Ascending aorta (tissue), 2 donors: ENCODE measurements at regions not wholly inside any gene's neighbourhood (a gene's known extent, or its start where the extent isn't known, plus 50 kb on each side); places are given as distances from the start of the nearest gene placed in this dataset.

Experiments used
- DNase-seq, 2 donors: peaks; one replicate each; pipeline ENCODE4 v3.0.0-alpha.2; 2019; ENCODE audit warnings: low spot score in 2 of 2
- H3K27ac ChIP-seq, 2 donors: fragments of 200-600 bp; sonication (generic); one replicate each; pipeline ENCODE4 v1.5.1; 2016 to 2017; ENCODE audit warnings: mild to moderate bottlenecking in 1 of 2
- H3K27me3 ChIP-seq: fragments of 200-600 bp; sonication (generic); one replicate; pipeline ENCODE4 v1.5.1; 2017
- H3K36me3 ChIP-seq, 2 donors: fragments of 200-600 bp; sonication (generic); one replicate each; pipeline ENCODE4 v1.5.1; 2016
- H3K4me1 ChIP-seq, 2 donors: fragments of 200-600 bp; sonication (generic); one replicate each; pipeline ENCODE4 v1.5.1; 2016 to 2017; ENCODE audit warnings: mild to moderate bottlenecking in 1 of 2
- H3K4me3 ChIP-seq, 2 donors: fragments of 200-600 bp; sonication (generic); one replicate each; pipeline ENCODE4 v1.5.1; 2016 to 2017; ENCODE audit warnings: mild to moderate bottlenecking in 1 of 2
- H3K9me3 ChIP-seq, 2 donors: fragments of 200-600 bp; sonication (generic); one replicate each; pipeline ENCODE4 v1.5.1; 2016
- CTCF ChIP-seq, 3 experiments: fragments of 200-600 bp in 2 of 3; fragments of 450-650 bp in 1 of 3; sonication (generic) in 2 of 3; IDR thresholded peaks; one replicate each; pipeline ENCODE4 v1.5.1; 2016 to 2019; ENCODE audit warnings: antibody characterized with exemption in 3 of 3, mild to moderate bottlenecking in 1 of 3, moderate library complexity in 1 of 3
- intact Hi-C: fragments of 100-400 bp; cut with DNase I; formaldehyde crosslinking; loops from one replicate; pipeline ENCODE4 v1.15.1; 2023

- intact Hi-C loops = no loop called here
- no peak overlapping the region for H3K4me3 ChIP-seq
- no peak for TF ChIP-seq CTCF (IDR thresholded peaks at IDR 0.05)
- DNase-seq = no peak
- no peaks in the 10 kb centered on the region for H3K4me1 ChIP-seq
- H3K36me3 ChIP-seq = no peaks in the 10 kb centered on the region
- no peaks in the 10 kb centered on the region for H3K27me3 ChIP-seq
- no peak overlapping the region for H3K27ac ChIP-seq
- H3K9me3 ChIP-seq = no peaks in the 10 kb centered on the region
Observed at GRCh38 chr5:154547551-154547950, 69.5 kb upstream of the HAND1 start.

- Histone ChIP-seq H3K4me3 (no peak overlapping the region), H3K4me1 (no peaks in the 10 kb centered on the region), H3K27me3 (no peaks in the 10 kb centered on the region), H3K36me3 (no peaks in the 10 kb centered on the region), H3K27ac (no peak overlapping the region), H3K9me3 (no peaks in the 10 kb centered on the region)
- DNase-seq = no peak
- intact Hi-C loops = no loop called here
- no peak for TF ChIP-seq CTCF (IDR thresholded peaks at IDR 0.05)
Observed at GRCh38 chr5:154546719-154547118, 68.7 kb upstream of the HAND1 start.

GRCh38 chr5:154544646-154545045 is 66.6 kb upstream of the HAND1 start:
- Histone ChIP-seq H3K4me1 (no peaks in the 10 kb centered on the region), H3K27me3 (no peaks in the 10 kb centered on the region), H3K36me3 (no peaks in the 10 kb centered on the region), H3K27ac (no peak overlapping the region), H3K4me3 (no peak overlapping the region), H3K9me3 (no peaks in the 10 kb centered on the region)
- intact Hi-C loops = no loop called here
- no peak for TF ChIP-seq CTCF (IDR thresholded peaks at IDR 0.05)
- DNase-seq = no peak

- Histone ChIP-seq H3K27me3 (no peaks in the 10 kb centered on the region), H3K36me3 (no peaks in the 10 kb centered on the region), H3K4me3 (no peak overlapping the region), H3K4me1 (no peaks in the 10 kb centered on the region), H3K9me3 (no peaks in the 10 kb centered on the region), H3K27ac (no peak overlapping the region)
- no peak for DNase-seq
- TF ChIP-seq CTCF (IDR thresholded peaks at IDR 0.05) = no peak
- intact Hi-C loops = no loop called here
Observed at GRCh38 chr5:154543380-154543779, 65.4 kb upstream of the HAND1 start.

GRCh38 chr5:154542581-154542980 is 64.6 kb upstream of the HAND1 start:
- H3K9me3 ChIP-seq = no peaks in the 10 kb centered on the region
- no peaks in the 10 kb centered on the region for H3K4me1 ChIP-seq
- H3K36me3 ChIP-seq = no peaks in the 10 kb centered on the region
- H3K27me3 ChIP-seq = no peaks in the 10 kb centered on the region
- no peak for DNase-seq
- intact Hi-C loops = no loop called here
- H3K4me3 ChIP-seq = no peak overlapping the region
- H3K27ac ChIP-seq = no peak overlapping the region
- TF ChIP-seq CTCF (IDR thresholded peaks at IDR 0.05) = no peak

- Histone ChIP-seq H3K27me3 (no peaks in the 10 kb centered on the region), H3K27ac (no peak overlapping the region), H3K4me3 (no peak overlapping the region), H3K4me1 (no peaks in the 10 kb centered on the region), H3K36me3 (no peaks in the 10 kb centered on the region), H3K9me3 (no peaks in the 10 kb centered on the region)
- no peak for DNase-seq
- intact Hi-C loops = no loop called here
- no peak for TF ChIP-seq CTCF (IDR thresholded peaks at IDR 0.05)
Observed at GRCh38 chr5:154542000-154542399, 64.0 kb upstream of the HAND1 start.
